GM23338 (cell line): ENCODE measurements at regions not wholly inside any gene's neighbourhood (a gene's known extent, or its start where the extent isn't known, plus 50 kb on each side); places are given as distances from the start of the nearest gene placed in this dataset.

Experiments
- ATAC-seq: fragments of 200-7000 bp; cut with Tn5 transposase; 3 replicates; pipeline ENCODE4 v1.9.1; 2020
- DNase-seq: peaks from one replicate; pipeline ENCODE4 v3.0.0-alpha.2; 2015; ENCODE audit warnings: low spot score
- H2AFZ ChIP-seq: fragments of 200-600 bp; sonication (generic); 2 replicates; pipeline ENCODE4 v1.8.0; 2016; ENCODE audit warnings: antibody characterized with exemption, mild to moderate bottlenecking, moderate library complexity
- H3F3A ChIP-seq: fragments of 200-600 bp; sonication (generic); replicated peaks from 2 replicates; pipeline ENCODE4 v1.8.0; 2017; ENCODE audit warnings: antibody characterized with exemption, mixed run types, low read depth
- H3K27ac ChIP-seq: fragments of 200-600 bp; sonication (generic); 2 replicates; pipeline ENCODE4 v1.6.1; 2016; ENCODE audit warnings: low read depth
- H3K27me3 ChIP-seq: fragments of 200-600 bp; sonication (generic); 2 replicates; pipeline ENCODE4 v1.8.0; 2016; ENCODE audit warnings: mild to moderate bottlenecking, mixed run types, moderate library complexity; ENCODE audit not compliant: insufficient read depth
- H3K36me3 ChIP-seq: fragments of 200-600 bp; sonication (generic); 2 replicates; pipeline ENCODE4 v1.8.0; 2016; ENCODE audit warnings: mild to moderate bottlenecking; ENCODE audit not compliant: insufficient read depth
- H3K4me1 ChIP-seq: fragments of 200-600 bp; sonication (generic); 2 replicates; pipeline ENCODE4 v1.8.0; 2016; ENCODE audit warnings: mild to moderate bottlenecking, moderate library complexity; ENCODE audit not compliant: insufficient read depth
- H3K4me2 ChIP-seq: fragments of 200-600 bp; sonication (generic); 2 replicates; pipeline ENCODE4 v1.7.1; 2017; ENCODE audit warnings: mixed run types
- H3K4me3 ChIP-seq: fragments of 200-600 bp; sonication (generic); 2 replicates; pipeline ENCODE4 v1.6.1; 2016; ENCODE audit warnings: mixed run types
- H3K79me2 ChIP-seq: fragments of 200-600 bp; sonication (generic); replicated peaks from 2 replicates; pipeline ENCODE4 v1.8.0; 2017; ENCODE audit warnings: mild to moderate bottlenecking; ENCODE audit not compliant: insufficient read depth
- H3K9me2 ChIP-seq: fragments of 200-600 bp; sonication (generic); 2 replicates; pipeline ENCODE4 v1.8.0; 2017; ENCODE audit not compliant: insufficient read depth
- H4K20me1 ChIP-seq: fragments of 200-600 bp; sonication (generic); replicated peaks from 2 replicates; pipeline ENCODE4 v1.8.0; 2017; ENCODE audit warnings: mild to moderate bottlenecking; ENCODE audit not compliant: insufficient read depth
- H3K27ac Mint-ChIP-seq: 2 replicates; pipeline ENCODE4 v1.8.0; 2020; ENCODE audit warnings: inconsistent platforms, mild to moderate bottlenecking, moderate library complexity, mixed read lengths
- H3K27me3 Mint-ChIP-seq: 3 replicates; pipeline ENCODE4 v1.8.0; 2022; ENCODE audit warnings: low read depth, mild to moderate bottlenecking, moderate library complexity, mixed read lengths, inconsistent platforms; ENCODE audit not compliant: insufficient read depth, poor library complexity
- H3K36me3 Mint-ChIP-seq: 3 replicates; pipeline ENCODE4 v1.8.0; 2021; ENCODE audit warnings: low read depth, mild to moderate bottlenecking, inconsistent platforms, moderate library complexity, mixed read lengths
- H3K4me1 Mint-ChIP-seq: 3 replicates; pipeline ENCODE4 v1.8.0; 2020; ENCODE audit warnings: mild to moderate bottlenecking, inconsistent platforms, mixed read lengths
- H3K4me3 Mint-ChIP-seq: 3 replicates; pipeline ENCODE4 v1.8.0; 2021; ENCODE audit warnings: moderate library complexity, mild to moderate bottlenecking, inconsistent platforms, mixed read lengths
- H3K9me3 Mint-ChIP-seq: 3 replicates; pipeline ENCODE4 v1.8.0; 2020; ENCODE audit warnings: moderate library complexity, mild to moderate bottlenecking, inconsistent platforms, mixed read lengths
- CREB1 ChIP-seq: fragments of 250-450 bp; sonication (Bioruptor Pico); IDR thresholded peaks from 2 replicates; pipeline ENCODE4 v1.5.0; 2020; ENCODE audit warnings: low read depth, mild to moderate bottlenecking, moderate library complexity
- ETS1 ChIP-seq: IDR thresholded peaks from 2 replicates; pipeline ENCODE4 v1.6.1; 2016; ENCODE audit warnings: antibody characterized with exemption
- EZH2 ChIP-seq: fragments of 200-600 bp; sonication (generic); IDR thresholded peaks from one replicate; pipeline ENCODE4 v1.8.0; 2017; ENCODE audit warnings: antibody characterized with exemption, mild to moderate bottlenecking, low read depth; ENCODE audit not compliant: unreplicated experiment
- EZH2phosphoT487 ChIP-seq: fragments of 200-600 bp; sonication (generic); IDR thresholded peaks from one replicate; pipeline ENCODE4 v1.8.1; 2018; ENCODE audit warnings: antibody characterized with exemption; ENCODE audit not compliant: unreplicated experiment
- JUNB ChIP-seq: IDR thresholded peaks from one replicate; pipeline ENCODE4 v1.6.1; 2016; ENCODE audit warnings: antibody characterized with exemption; ENCODE audit not compliant: unreplicated experiment
- NANOG ChIP-seq: IDR thresholded peaks from 2 replicates; pipeline ENCODE4 v1.6.1; 2016; ENCODE audit warnings: antibody characterized with exemption, borderline replicate concordance
- POLR2AphosphoS5 ChIP-seq: IDR thresholded peaks from 2 replicates; pipeline ENCODE4 v1.6.1; 2016; ENCODE audit warnings: antibody characterized with exemption, low read depth
- REST ChIP-seq: IDR thresholded peaks from one replicate; pipeline ENCODE4 v1.6.1; 2018; ENCODE audit warnings: antibody characterized with exemption; ENCODE audit not compliant: unreplicated experiment
- STAT1 ChIP-seq: IDR thresholded peaks from one replicate; pipeline ENCODE4 v1.6.1; 2016; ENCODE audit warnings: antibody characterized with exemption; ENCODE audit not compliant: unreplicated experiment
- ZNF114 ChIP-seq: fragments of 250-450 bp; sonication (Bioruptor Pico); IDR thresholded peaks from 2 replicates; pipeline ENCODE4 v1.5.0; 2020; ENCODE audit warnings: mild to moderate bottlenecking, moderate library complexity
- ZNF331 ChIP-seq: fragments of 250-450 bp; sonication (Bioruptor Pico); IDR thresholded peaks from 2 replicates; pipeline ENCODE4 v1.5.0; 2020; ENCODE audit warnings: low read depth, mild to moderate bottlenecking, moderate library complexity
- TF ChIP-seq, protein P1 (sequence below), 2 experiments: fragments of 200-600 bp in 1 of 2; sonication (generic) in 1 of 2; conservative IDR thresholded peaks; 2 replicates each; pipeline versions ENCODE4 v1.5.1 to v1.6.1; 2016 to 2017; ENCODE audit warnings: antibody characterized with exemption in 2 of 2, low read depth in 2 of 2, mild to moderate bottlenecking in 2 of 2, moderate library complexity in 1 of 2

- TF ChIP-seq, protein P1, sequence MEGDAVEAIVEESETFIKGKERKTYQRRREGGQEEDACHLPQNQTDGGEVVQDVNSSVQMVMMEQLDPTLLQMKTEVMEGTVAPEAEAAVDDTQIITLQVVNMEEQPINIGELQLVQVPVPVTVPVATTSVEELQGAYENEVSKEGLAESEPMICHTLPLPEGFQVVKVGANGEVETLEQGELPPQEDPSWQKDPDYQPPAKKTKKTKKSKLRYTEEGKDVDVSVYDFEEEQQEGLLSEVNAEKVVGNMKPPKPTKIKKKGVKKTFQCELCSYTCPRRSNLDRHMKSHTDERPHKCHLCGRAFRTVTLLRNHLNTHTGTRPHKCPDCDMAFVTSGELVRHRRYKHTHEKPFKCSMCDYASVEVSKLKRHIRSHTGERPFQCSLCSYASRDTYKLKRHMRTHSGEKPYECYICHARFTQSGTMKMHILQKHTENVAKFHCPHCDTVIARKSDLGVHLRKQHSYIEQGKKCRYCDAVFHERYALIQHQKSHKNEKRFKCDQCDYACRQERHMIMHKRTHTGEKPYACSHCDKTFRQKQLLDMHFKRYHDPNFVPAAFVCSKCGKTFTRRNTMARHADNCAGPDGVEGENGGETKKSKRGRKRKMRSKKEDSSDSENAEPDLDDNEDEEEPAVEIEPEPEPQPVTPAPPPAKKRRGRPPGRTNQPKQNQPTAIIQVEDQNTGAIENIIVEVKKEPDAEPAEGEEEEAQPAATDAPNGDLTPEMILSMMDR (conservative IDR thresholded peaks at IDR 0.05; ENCODE audit: low read depth in 2 of 2): no peak
- no peak for TF ChIP-seq NANOG
- TF ChIP-seq EZH2phosphoT487: no peak
- no peak for TF ChIP-seq STAT1
- TF ChIP-seq ETS1: no peak
- no peak for TF ChIP-seq POLR2AphosphoS5
- no peak for TF ChIP-seq REST
- TF ChIP-seq CREB1 (CRISPR knock-in tag): no peak
- no peak for TF ChIP-seq ZNF331 (CRISPR knock-in tag)
Measured at GRCh38 chr16:62933929-62934328, 897.7 kb upstream of the CDH8 start (continued).

DNA sequence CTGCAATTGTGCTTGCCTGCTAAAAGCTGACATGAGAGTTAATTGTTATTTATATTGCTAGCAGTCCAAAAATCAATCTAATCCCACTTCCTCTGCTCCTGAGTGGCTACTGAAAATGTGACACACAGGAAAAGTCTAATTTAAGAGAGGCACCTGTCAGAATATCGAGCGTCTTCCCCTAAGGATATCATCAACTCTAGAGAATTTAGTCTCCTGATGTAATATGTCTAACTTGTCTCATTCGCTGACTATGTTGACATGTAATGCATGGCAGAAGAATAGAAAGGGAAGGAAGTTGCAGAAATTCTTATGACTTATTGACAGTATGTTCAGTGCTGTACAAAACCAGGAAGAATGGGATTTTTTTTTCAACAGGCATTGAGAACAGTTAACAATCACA is 893.4 kb upstream of the CDH8 start:
- no peak overlapping the region for H3K4me3 Mint-ChIP-seq
- H3K27ac Mint-ChIP-seq: no peak overlapping the region
- H3F3A ChIP-seq: no peaks in the 10 kb centered on the region
- H3K4me3 ChIP-seq: no peak overlapping the region
- ATAC-seq (no peak), DNase-seq (no peak)
- H3K4me1 ChIP-seq: peaks cover 8% of the 10 kb centered on the region; the same call in 1 of the 2 replicates
- peaks cover 25% of the 10 kb centered on the region for H3K4me1 Mint-ChIP-seq
- no peak overlapping the region for H2AFZ ChIP-seq
- no peaks in the 10 kb centered on the region for H4K20me1 ChIP-seq
- H3K36me3 ChIP-seq: no peaks in the 10 kb centered on the region
- H3K27ac ChIP-seq: no peak overlapping the region
- no peak overlapping the region for H3K4me2 ChIP-seq
- no peaks in the 10 kb centered on the region for H3K79me2 ChIP-seq
- no peaks in the 10 kb centered on the region for H3K27me3 Mint-ChIP-seq
- no peaks in the 10 kb centered on the region for H3K27me3 ChIP-seq
- H3K9me2 ChIP-seq: no peaks in the 10 kb centered on the region
- no peaks in the 10 kb centered on the region for H3K9me3 Mint-ChIP-seq
- no peaks in the 10 kb centered on the region for H3K36me3 Mint-ChIP-seq
- TF ChIP-seq CREB1 (CRISPR knock-in tag) (no peak), ETS1 (no peak), NANOG (no peak), ZNF331 (CRISPR knock-in tag) (no peak), ZNF114 (CRISPR knock-in tag) (no peak), JUNB (no peak), REST (no peak), EZH2 (no peak)
- TF ChIP-seq, protein P1 (conservative IDR thresholded peaks at IDR 0.05; ENCODE audit: low read depth in 2 of 2): no peak
